ENCODE measurements at regions not wholly inside any gene's neighbourhood (a gene's known extent, or its start where the extent isn't known, plus 50 kb on each side); places are given as distances from the start of the nearest gene placed in this dataset.
"Not testable (repeated sequence)": the region's sequence is repeated elsewhere in the genome, so short reads cannot be mapped to it uniquely, and the experiment has no call there.

DNA sequence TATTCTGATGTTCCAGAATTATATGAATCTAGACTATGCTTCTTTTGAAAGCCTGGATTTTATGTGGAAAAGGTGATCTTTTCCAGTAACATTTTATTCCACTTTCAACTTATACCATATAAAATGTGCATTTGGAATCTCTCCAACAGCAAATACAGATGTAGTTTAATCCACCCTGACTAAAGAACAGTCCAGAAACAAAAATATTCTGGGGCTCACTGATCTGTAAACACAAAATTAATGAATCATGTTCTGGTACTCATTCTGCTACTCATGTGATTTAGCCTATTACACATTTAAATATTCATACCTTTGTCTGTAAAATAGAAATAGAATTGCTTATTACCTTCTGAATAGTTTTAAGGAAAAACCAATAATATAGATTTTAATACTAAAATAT is 125.8 kb downstream of the ARRDC3 start:
- Histone ChIP-seq H3K9me3 (replicated peaks; ENCODE audit: low read length) (no peaks in the 10 kb centered on the region), H3K4me2 (ENCODE audit: low read length) (no peak overlapping the region), H3K9ac (ENCODE audit: low read depth, low read length) (no peak overlapping the region), H3K27me3 (ENCODE audit: control insufficient read depth, insufficient read depth, low read length) (no peaks in the 10 kb centered on the region), H3K36me3 (ENCODE audit: insufficient read depth, low read length) (no peaks in the 10 kb centered on the region), H3K4me3 (ENCODE audit: low read length) (no peak overlapping the region), H3K4me1 (ENCODE audit: control insufficient read depth, insufficient read depth, low read length) (peaks cover 4% of the 10 kb centered on the region)

DNA sequence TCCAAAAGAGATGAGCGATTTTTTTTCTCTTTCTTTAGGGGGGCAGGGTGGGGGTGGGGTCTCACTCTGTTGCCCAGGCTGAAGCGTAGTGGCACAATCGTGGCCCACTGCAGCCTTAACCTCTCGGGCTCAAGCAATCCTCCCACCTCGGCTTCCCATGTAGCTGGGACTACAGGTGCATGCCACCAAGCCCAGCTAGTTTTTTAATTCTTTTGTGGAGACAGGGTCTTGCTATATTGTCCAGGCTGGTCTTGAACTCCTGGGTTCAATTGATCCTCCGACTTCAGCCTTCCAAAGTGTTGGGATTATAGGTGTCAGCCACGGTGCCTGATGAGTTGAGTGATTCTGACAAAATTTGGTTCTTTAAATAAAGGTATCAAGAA is 127.0 kb downstream of the ARRDC3 start:
- Histone ChIP-seq H3K4me2 (ENCODE audit: low read length) (no peak overlapping the region), H3K4me1 (ENCODE audit: control insufficient read depth, insufficient read depth, low read length) (peaks cover 4% of the 10 kb centered on the region), H3K36me3 (ENCODE audit: insufficient read depth, low read length) (no peaks in the 10 kb centered on the region), H3K9me3 (replicated peaks; ENCODE audit: low read length) (no peaks in the 10 kb centered on the region), H3K9ac (ENCODE audit: low read depth, low read length) (no peak overlapping the region), H3K27me3 (ENCODE audit: control insufficient read depth, insufficient read depth, low read length) (no peaks in the 10 kb centered on the region), H3K4me3 (ENCODE audit: low read length) (no peak overlapping the region)

DNA sequence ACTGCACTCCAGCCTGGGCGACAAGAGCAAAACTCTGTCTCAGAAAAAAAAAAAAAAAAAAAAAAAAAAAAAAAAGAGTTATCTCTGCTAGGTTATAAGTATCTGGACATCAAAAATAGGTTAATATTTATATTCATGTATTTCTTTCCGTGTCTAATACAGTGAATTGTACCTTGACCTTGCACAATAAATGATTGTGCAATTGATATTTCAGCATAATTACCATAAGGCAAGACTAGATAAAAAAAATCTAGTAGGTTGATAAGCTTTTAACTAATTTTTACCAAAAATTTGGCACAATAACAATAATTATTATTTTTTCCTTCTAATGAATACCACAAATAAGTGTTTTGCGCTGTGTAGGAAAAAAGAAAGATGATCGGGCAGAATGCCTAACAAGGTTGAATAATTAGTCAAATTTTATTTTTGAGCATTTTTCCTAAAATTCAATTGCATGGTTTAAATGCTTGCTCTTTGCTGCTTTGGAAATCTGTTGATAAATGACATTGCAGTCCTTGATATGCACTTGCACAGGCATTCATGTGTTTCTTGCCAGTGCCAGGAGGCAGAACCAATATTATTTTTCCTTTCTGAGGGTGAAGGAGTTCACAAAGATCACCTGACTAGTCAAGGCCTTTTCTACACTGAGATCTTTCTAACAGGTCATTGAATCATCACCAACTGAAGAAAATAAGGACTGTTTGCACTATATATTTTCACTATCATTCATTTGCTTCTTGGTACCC is 127.5 kb downstream of the ARRDC3 start:
- H3K9ac ChIP-seq (ENCODE audit: low read depth, low read length) = no peak overlapping the region
- H3K9me3 ChIP-seq (replicated peaks; ENCODE audit: low read length) = no peaks in the 10 kb centered on the region
- H3K4me2 ChIP-seq (ENCODE audit: low read length) = no peak overlapping the region
- H3K4me3 ChIP-seq (ENCODE audit: low read length) = no peak overlapping the region
- no peaks in the 10 kb centered on the region for H3K36me3 ChIP-seq (ENCODE audit: insufficient read depth, low read length)
- peaks cover 4% of the 10 kb centered on the region for H3K4me1 ChIP-seq (ENCODE audit: control insufficient read depth, insufficient read depth, low read length)
- H3K27me3 ChIP-seq (ENCODE audit: control insufficient read depth, insufficient read depth, low read length) = no peaks in the 10 kb centered on the region

DNA sequence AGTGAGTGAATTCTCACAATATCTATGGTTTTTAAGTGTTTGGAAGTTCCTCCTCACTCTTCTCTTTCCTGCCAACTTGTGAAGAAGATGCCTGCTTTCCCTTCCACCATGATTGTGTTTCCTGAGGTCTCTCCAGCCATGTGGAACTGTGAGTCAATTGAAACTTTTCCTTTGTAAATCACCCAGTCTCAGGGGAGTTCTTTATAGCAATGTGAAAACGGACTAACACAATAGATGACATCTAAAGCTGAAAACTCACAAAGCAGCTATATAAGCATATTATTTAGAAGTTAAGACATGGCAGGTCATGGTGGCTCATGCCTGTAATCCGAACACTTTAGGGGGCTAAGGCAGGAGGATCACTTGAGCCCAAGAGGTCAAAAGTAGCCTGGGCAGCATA is 130.2 kb downstream of the ARRDC3 start:
- H3K4me1 ChIP-seq (ENCODE audit: control insufficient read depth, insufficient read depth, low read length) = peaks cover 4% of the 10 kb centered on the region
- H3K4me2 ChIP-seq (ENCODE audit: low read length) = no peak overlapping the region
- H3K27me3 ChIP-seq (ENCODE audit: control insufficient read depth, insufficient read depth, low read length) = no peaks in the 10 kb centered on the region
- H3K9ac ChIP-seq (ENCODE audit: low read depth, low read length) = no peak overlapping the region
- H3K4me3 ChIP-seq (ENCODE audit: low read length) = no peak overlapping the region
- H3K9me3 ChIP-seq (replicated peaks; ENCODE audit: low read length) = no peaks in the 10 kb centered on the region
- no peaks in the 10 kb centered on the region for H3K36me3 ChIP-seq (ENCODE audit: insufficient read depth, low read length)

DNA sequence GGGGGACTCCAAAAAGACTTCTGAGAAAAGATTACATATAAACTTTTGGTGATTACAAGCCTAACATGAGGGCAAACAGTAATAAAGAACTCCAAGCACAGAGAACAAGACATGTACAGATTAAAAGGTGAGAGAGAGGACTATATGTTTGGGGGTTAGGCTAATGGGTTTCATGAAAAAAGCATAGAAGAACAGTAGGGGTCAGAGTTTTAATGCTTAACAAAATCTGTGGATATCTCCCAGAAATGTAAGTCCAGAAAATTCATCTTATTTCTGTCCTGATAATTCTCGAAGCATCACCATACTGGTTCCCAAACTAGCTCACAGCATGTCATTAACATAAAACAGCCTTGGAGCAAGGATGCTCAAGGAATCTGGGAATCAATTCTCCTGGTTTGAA is 137.2 kb downstream of the ARRDC3 start:
- no peaks in the 10 kb centered on the region for H3K27me3 ChIP-seq (ENCODE audit: control insufficient read depth, insufficient read depth, low read length)
- no peaks in the 10 kb centered on the region for H3K4me1 ChIP-seq (ENCODE audit: control insufficient read depth, insufficient read depth, low read length)
- no peak overlapping the region for H3K4me2 ChIP-seq (ENCODE audit: low read length)
- no peak overlapping the region for H3K9ac ChIP-seq (ENCODE audit: low read depth, low read length)
- no peaks in the 10 kb centered on the region for H3K9me3 ChIP-seq (replicated peaks; ENCODE audit: low read length)
- H3K4me3 ChIP-seq (ENCODE audit: low read length) = no peak overlapping the region
- H3K36me3 ChIP-seq (ENCODE audit: insufficient read depth, low read length) = no peaks in the 10 kb centered on the region

DNA sequence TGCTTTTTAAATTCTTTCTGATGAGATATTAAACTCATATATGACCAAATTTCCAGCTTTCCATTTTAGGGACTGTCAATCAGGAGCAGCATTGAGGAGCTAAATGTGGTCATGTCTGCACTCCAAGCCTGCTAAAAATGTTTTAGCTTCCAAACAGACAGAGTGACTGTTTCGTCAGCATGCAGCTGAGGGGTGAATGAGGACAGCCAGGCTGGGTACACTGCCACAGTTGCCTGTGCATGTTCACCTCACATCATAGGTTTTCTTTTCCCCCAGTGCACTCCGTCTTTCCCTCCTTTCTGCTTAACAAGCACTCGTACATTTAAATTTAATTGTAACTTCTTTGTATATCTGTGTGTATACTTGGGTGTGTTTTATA is 138.1 kb downstream of the ARRDC3 start:
- H3K4me3 ChIP-seq (ENCODE audit: low read length) = no peak overlapping the region
- no peak overlapping the region for H3K4me2 ChIP-seq (ENCODE audit: low read length)
- no peaks in the 10 kb centered on the region for H3K27me3 ChIP-seq (ENCODE audit: control insufficient read depth, insufficient read depth, low read length)
- no peaks in the 10 kb centered on the region for H3K36me3 ChIP-seq (ENCODE audit: insufficient read depth, low read length)
- no peak overlapping the region for H3K9ac ChIP-seq (ENCODE audit: low read depth, low read length)
- no peaks in the 10 kb centered on the region for H3K4me1 ChIP-seq (ENCODE audit: control insufficient read depth, insufficient read depth, low read length)
- no peaks in the 10 kb centered on the region for H3K9me3 ChIP-seq (replicated peaks; ENCODE audit: low read length)

DNA sequence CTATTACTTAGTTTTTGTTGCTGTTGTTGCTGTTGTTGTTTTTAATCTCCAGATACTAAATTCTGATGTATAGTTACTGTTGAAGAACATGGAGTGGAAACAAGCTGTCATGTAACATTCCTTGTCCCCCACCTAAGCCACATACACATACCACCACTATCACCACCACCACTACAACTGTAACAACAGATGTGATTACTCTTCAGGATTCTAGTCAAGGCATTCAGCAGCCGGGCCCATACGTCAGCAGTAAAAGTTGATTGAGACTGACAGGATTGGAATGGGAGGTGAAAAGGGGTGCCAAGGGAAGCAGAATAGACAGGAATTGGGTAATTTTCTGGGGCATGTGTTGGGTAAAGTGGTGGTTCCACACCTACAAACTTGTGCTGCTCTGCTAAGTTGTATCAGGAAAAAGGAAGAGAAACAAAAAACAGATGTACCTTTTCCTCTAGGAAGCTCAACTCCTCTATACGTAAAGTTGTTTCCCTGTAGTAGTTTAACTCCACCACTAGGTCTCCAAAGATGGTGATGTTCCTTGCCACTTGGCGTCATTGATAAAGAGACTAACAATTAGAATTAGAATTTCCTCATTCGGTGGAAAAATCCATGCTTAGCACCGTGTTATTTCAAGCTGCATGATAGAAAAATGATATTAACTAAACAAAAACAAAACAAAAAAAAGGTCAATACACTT is 138.6 kb downstream of the ARRDC3 start:
- H3K9me3 ChIP-seq (replicated peaks; ENCODE audit: low read length) = no peaks in the 10 kb centered on the region
- H3K4me2 ChIP-seq (ENCODE audit: low read length) = no peak overlapping the region
- no peak overlapping the region for H3K4me3 ChIP-seq (ENCODE audit: low read length)
- no peaks in the 10 kb centered on the region for H3K27me3 ChIP-seq (ENCODE audit: control insufficient read depth, insufficient read depth, low read length)
- no peaks in the 10 kb centered on the region for H3K36me3 ChIP-seq (ENCODE audit: insufficient read depth, low read length)
- no peaks in the 10 kb centered on the region for H3K4me1 ChIP-seq (ENCODE audit: control insufficient read depth, insufficient read depth, low read length)
- H3K9ac ChIP-seq (ENCODE audit: low read depth, low read length) = no peak overlapping the region

DNA sequence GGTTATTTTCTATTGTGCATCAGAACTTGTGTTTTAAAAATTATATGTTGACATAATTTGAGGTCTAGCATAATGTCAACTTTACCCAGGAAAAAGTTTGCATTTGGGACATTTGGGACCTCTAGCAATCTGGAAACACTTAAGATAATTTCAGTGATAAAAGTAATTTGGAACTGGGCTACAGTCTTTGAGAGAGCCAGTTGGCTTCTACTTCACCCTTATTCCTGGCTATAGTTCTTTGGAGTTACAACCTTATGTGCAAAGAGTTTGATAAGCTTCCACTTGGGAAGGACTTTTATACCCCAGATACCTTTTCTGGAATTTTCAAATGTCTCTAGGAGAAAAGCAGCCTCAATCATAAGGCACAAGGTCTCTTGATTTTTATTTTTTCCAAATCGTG is 139.3 kb downstream of the ARRDC3 start:
- no peak overlapping the region for H3K9ac ChIP-seq (ENCODE audit: low read depth, low read length)
- no peaks in the 10 kb centered on the region for H3K27me3 ChIP-seq (ENCODE audit: control insufficient read depth, insufficient read depth, low read length)
- H3K36me3 ChIP-seq (ENCODE audit: insufficient read depth, low read length) = no peaks in the 10 kb centered on the region
- no peak overlapping the region for H3K4me2 ChIP-seq (ENCODE audit: low read length)
- no peak overlapping the region for H3K4me3 ChIP-seq (ENCODE audit: low read length)
- no peaks in the 10 kb centered on the region for H3K9me3 ChIP-seq (replicated peaks; ENCODE audit: low read length)
- H3K4me1 ChIP-seq (ENCODE audit: control insufficient read depth, insufficient read depth, low read length) = no peaks in the 10 kb centered on the region

DNA sequence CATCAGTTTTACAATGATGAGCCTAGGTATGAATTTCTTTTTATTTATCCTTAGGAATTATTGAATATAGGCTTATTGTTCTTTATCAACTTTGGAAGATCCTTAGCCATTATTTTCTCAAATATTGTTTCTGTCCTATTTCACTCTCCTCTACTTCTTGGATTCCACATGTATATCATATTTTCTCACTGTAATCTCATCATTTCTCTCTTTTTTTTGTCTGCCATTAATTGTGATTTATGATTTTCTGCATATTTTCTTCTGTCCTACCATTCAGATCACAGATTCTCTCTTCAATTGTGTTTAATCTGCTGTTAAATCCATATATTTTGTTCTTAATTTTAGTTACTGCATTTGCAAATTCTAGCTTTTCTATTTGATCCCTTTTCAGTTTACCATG is 139.8 kb downstream of the ARRDC3 start:
- no peaks in the 10 kb centered on the region for H3K27me3 ChIP-seq (ENCODE audit: control insufficient read depth, insufficient read depth, low read length)
- H3K9me3 ChIP-seq (replicated peaks; ENCODE audit: low read length) = no peaks in the 10 kb centered on the region
- H3K36me3 ChIP-seq (ENCODE audit: insufficient read depth, low read length) = no peaks in the 10 kb centered on the region
- no peak overlapping the region for H3K4me3 ChIP-seq (ENCODE audit: low read length)
- H3K9ac ChIP-seq (ENCODE audit: low read depth, low read length) = no peak overlapping the region
- no peak overlapping the region for H3K4me2 ChIP-seq (ENCODE audit: low read length)
- no peaks in the 10 kb centered on the region for H3K4me1 ChIP-seq (ENCODE audit: control insufficient read depth, insufficient read depth, low read length)

DNA sequence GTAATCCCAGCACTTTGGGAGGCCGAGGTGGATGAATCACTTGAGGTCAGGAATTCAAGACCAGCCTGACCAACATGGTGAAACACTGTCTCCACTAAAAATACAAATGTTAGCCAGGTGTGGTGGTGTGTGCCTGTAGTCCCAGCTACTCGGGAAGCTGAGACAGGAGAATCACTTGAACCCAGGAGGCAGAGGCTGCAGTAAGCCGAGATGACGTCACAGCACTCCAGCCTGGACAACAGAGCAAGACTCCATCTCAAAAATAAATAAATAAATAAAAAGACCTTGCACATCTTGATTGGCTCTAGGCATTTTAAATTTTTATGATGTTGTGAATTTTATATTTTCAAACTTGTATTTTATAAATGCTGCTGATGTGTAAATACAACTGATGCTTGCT is 141.7 kb downstream of the ARRDC3 start:
- H3K27me3 ChIP-seq (ENCODE audit: control insufficient read depth, insufficient read depth, low read length); H3K4me2 ChIP-seq (ENCODE audit: low read length); H3K4me3 ChIP-seq (ENCODE audit: low read length); H3K9ac ChIP-seq (ENCODE audit: low read depth, low read length); H3K9me3 ChIP-seq (replicated peaks; ENCODE audit: low read length); H3K4me1 ChIP-seq (ENCODE audit: control insufficient read depth, insufficient read depth, low read length); H3K36me3 ChIP-seq (ENCODE audit: insufficient read depth, low read length): not testable (repeated sequence)

DNA sequence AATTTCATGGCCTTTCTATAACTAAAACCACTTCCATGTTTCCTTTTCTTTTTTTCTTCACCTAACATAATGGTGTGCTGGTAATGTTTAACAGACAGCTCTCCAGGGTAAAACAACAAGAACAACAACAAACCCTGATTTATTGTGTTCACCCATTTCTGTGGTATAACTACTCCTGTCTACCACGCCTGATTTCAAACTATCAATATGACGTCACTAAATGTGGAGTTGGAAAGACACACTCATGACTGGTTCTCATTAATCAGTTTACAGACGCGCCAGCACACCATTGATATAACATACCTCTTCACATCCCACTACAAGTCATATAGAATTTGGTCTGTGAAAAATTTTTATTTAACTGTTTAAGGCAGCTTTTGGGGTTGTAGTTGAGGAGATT is 142.9 kb downstream of the ARRDC3 start:
- H3K9ac ChIP-seq (ENCODE audit: low read depth, low read length) = no peak overlapping the region
- H3K4me3 ChIP-seq (ENCODE audit: low read length) = no peak overlapping the region
- no peaks in the 10 kb centered on the region for H3K4me1 ChIP-seq (ENCODE audit: control insufficient read depth, insufficient read depth, low read length)
- H3K27me3 ChIP-seq (ENCODE audit: control insufficient read depth, insufficient read depth, low read length) = no peaks in the 10 kb centered on the region
- no peaks in the 10 kb centered on the region for H3K36me3 ChIP-seq (ENCODE audit: insufficient read depth, low read length)
- no peaks in the 10 kb centered on the region for H3K9me3 ChIP-seq (replicated peaks; ENCODE audit: low read length)
- H3K4me2 ChIP-seq (ENCODE audit: low read length) = no peak overlapping the region

DNA sequence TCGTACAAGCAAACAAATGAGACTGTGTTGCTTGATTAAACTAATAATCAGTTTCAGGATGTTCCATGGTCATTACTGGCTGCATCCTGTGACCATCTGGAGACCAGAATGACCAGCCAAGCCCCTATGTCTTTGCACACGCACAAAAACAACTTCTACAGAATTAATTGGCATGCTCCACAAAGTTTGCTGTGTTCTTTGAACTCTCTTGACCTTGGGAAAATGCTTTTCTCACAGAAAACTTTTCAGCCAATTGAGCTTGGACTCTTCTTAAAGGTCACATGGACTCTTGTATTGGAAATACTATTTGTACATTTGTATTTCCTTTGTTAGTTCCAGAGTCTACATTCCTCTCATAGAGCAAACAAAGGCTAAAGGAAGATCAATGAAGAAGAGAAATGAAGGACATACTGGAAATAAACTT is 147.8 kb downstream of the ARRDC3 start:
- Histone ChIP-seq H3K4me2 (ENCODE audit: low read length) (no peak overlapping the region), H3K4me3 (ENCODE audit: low read length) (no peak overlapping the region), H3K9ac (ENCODE audit: low read depth, low read length) (no peak overlapping the region), H3K4me1 (ENCODE audit: control insufficient read depth, insufficient read depth, low read length) (no peaks in the 10 kb centered on the region), H3K27me3 (ENCODE audit: control insufficient read depth, insufficient read depth, low read length) (no peaks in the 10 kb centered on the region), H3K36me3 (ENCODE audit: insufficient read depth, low read length) (no peaks in the 10 kb centered on the region), H3K9me3 (replicated peaks; ENCODE audit: low read length) (no peaks in the 10 kb centered on the region)

Measured in skeletal muscle satellite cell (primary cell).